ENCODE measurements at regions not wholly inside any gene's neighbourhood (a gene's known extent, or its start where the extent isn't known, plus 50 kb on each side); places are given as distances from the start of the nearest gene placed in this dataset.
A peak's percentile ranks its signal among the peaks of the same experiment; 100 is the strongest.
"Not testable (repeated sequence)": the region's sequence is repeated elsewhere in the genome, so short reads cannot be mapped to it uniquely, and the experiment has no call there.

DNA sequence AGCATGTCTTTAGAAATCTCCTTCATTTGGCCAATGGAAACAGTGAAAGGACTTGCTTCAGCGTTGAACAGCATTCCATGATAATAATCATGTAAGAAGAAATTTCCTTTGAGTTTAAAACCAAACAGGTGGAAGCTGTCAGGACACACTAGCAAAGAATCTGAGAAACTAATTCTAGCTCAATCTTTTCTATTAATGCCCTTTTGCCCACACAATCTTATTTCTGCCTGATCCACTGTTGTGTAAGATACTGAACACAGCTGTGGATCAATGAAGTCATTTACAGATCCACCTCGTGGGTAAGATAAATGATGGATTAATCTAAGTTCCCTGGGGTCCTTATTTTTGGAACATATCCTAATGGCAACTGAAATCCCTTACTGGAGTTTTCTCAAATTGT lies 536.9 kb upstream of the LMO3 start:
- Mint-ChIP-seq H3K27me3 (no peaks in the 10 kb centered on the region), H3K9me3 (peaks cover 7% of the 10 kb centered on the region), H3K36me3 (no peaks in the 10 kb centered on the region), H3K27ac (no peak overlapping the region), H3K4me3 (no peak overlapping the region), H3K4me1 (ENCODE audit: unreplicated experiment) (no peaks in the 10 kb centered on the region)
- TF ChIP-seq, protein P1, sequence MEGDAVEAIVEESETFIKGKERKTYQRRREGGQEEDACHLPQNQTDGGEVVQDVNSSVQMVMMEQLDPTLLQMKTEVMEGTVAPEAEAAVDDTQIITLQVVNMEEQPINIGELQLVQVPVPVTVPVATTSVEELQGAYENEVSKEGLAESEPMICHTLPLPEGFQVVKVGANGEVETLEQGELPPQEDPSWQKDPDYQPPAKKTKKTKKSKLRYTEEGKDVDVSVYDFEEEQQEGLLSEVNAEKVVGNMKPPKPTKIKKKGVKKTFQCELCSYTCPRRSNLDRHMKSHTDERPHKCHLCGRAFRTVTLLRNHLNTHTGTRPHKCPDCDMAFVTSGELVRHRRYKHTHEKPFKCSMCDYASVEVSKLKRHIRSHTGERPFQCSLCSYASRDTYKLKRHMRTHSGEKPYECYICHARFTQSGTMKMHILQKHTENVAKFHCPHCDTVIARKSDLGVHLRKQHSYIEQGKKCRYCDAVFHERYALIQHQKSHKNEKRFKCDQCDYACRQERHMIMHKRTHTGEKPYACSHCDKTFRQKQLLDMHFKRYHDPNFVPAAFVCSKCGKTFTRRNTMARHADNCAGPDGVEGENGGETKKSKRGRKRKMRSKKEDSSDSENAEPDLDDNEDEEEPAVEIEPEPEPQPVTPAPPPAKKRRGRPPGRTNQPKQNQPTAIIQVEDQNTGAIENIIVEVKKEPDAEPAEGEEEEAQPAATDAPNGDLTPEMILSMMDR (conservative IDR thresholded peaks at IDR 0.05), result no peak
- no peak for DNase-seq (ENCODE audit: extremely low spot score, unreplicated experiment)

- Mint-ChIP-seq H3K9me3 (peaks cover 7% of the 10 kb centered on the region), H3K4me3 (peak overlapping the region; percentile 79)
Observed at GRCh38 chr12:17139931-17140330, 534.0 kb upstream of the LMO3 start.

DNA sequence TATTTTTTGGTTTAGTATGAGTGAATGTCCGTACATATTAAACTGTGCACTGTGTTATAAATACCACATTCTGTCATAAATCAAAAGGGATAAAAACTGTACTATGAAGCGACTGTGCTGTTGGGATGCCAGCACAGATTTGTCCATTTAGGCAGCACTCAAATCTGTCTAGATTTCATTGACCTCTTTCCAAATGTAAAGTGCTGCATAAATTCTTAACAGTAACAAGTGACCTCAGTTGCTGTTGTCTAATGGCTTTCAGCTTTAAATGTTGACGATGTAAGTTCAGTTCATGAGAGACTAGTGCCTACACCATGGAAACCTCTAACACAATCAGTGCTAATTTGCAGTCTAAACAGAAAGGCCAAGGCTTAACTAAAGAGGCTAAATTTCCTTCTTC lies 531.4 kb upstream of the LMO3 start:
- Mint-ChIP-seq H3K4me1 (ENCODE audit: unreplicated experiment) (no peaks in the 10 kb centered on the region), H3K4me3 (no peak overlapping the region), H3K9me3 (peaks cover 7% of the 10 kb centered on the region), H3K27me3 (no peaks in the 10 kb centered on the region), H3K27ac (peak overlapping the region; percentile 38), H3K36me3 (no peaks in the 10 kb centered on the region)
- TF ChIP-seq, protein P1 (conservative IDR thresholded peaks at IDR 0.05), result no peak
- DNase-seq (ENCODE audit: extremely low spot score, unreplicated experiment), result no peak

More at GRCh38 chr12:17139931-17140330, 534.0 kb upstream of the LMO3 start:
- TF ChIP-seq, protein P1 (conservative IDR thresholded peaks at IDR 0.05), result no peak
- Mint-ChIP-seq H3K4me1 (ENCODE audit: unreplicated experiment) (no peaks in the 10 kb centered on the region), H3K27me3 (no peaks in the 10 kb centered on the region), H3K27ac (peak overlapping the region; percentile 95), H3K36me3 (no peaks in the 10 kb centered on the region)
- no peak for DNase-seq (ENCODE audit: extremely low spot score, unreplicated experiment)

DNA sequence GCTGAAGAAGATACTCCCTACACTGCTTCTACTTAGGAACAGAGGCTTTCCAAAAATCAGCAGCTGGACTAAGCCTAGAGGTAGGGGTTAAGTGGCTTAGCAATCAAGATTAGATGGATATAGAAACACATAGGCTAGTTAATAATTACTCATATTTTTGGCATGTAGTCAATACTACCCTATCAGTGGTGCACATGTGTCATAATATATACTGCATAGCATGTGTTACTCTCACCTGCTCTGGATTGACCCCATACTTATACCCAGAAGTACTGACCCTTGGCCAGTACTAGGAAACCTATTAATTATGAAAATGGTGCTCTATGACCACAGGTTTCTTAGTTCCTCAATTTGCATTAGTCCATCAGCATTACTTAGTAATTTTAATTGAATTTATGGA lies 528.4 kb upstream of the LMO3 start:
- H3K27me3 Mint-ChIP-seq, result no peaks in the 10 kb centered on the region
- H3K9me3 Mint-ChIP-seq, result no peaks in the 10 kb centered on the region
- H3K27ac Mint-ChIP-seq, result no peak overlapping the region
- TF ChIP-seq, protein P1 (conservative IDR thresholded peaks at IDR 0.05), result no peak
- no peak overlapping the region for H3K4me3 Mint-ChIP-seq
- no peaks in the 10 kb centered on the region for H3K36me3 Mint-ChIP-seq
- no peaks in the 10 kb centered on the region for H3K4me1 Mint-ChIP-seq (ENCODE audit: unreplicated experiment)
- DNase-seq (ENCODE audit: extremely low spot score, unreplicated experiment), result no peak

DNA sequence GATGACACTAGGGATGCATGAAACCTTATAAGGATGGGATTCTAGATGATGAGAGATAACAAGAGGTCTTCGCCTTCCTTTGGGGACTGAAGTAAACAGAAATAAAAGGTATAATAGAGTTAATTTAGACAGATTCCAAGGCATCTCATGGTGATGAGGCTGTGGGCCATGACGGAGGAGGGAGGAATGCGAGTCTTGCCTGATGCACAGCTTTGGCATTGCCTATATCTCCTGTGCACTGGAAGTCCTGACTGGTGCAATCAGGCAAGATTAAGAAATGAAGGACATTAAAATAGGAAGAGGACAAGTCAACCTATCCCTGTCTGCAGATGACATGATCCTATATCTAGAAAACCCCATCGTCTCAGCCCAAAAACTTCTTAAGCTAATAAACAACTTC lies 526.4 kb upstream of the LMO3 start:
- Mint-ChIP-seq H3K9me3 (no peaks in the 10 kb centered on the region), H3K27ac (no peak overlapping the region), H3K4me3 (no peak overlapping the region), H3K36me3 (no peaks in the 10 kb centered on the region), H3K27me3 (peaks cover 4% of the 10 kb centered on the region), H3K4me1 (ENCODE audit: unreplicated experiment) (no peaks in the 10 kb centered on the region)
- no peak for DNase-seq (ENCODE audit: extremely low spot score, unreplicated experiment)
- TF ChIP-seq, protein P1 (conservative IDR thresholded peaks at IDR 0.05), result no peak

DNA sequence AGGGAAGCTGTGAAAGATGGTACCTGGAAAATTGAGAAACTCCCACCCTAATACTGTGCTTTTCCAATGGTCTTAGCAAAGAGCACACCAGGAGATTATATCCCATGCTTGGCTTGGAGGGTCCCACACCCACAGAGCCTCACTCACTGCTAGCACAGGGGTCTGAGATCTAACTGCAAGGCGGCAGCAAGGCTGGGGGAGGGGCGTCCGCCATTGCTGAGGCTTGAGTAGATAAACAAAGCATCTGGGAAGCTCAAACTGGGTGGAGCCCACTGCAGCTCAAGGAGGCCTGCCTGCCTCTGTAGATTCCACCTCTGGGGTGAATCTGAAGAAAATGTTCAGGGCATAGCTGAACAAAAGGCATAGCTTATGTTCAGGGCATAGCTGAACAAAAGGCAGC lies 510.6 kb upstream of the LMO3 start:
- not testable (repeated sequence) for H3K9me3 Mint-ChIP-seq; H3K4me1 Mint-ChIP-seq (ENCODE audit: unreplicated experiment); H3K4me3 Mint-ChIP-seq

More for the DNA sequence above, 510.6 kb upstream of the LMO3 start:
- H3K36me3 Mint-ChIP-seq; DNase-seq (ENCODE audit: extremely low spot score, unreplicated experiment); H3K27me3 Mint-ChIP-seq; H3K27ac Mint-ChIP-seq: not testable (repeated sequence)
